ENCODE measurements at regions not wholly inside any gene's neighbourhood (a gene's known extent, or its start where the extent isn't known, plus 50 kb on each side); places are given as distances from the start of the nearest gene placed in this dataset.

DNA sequence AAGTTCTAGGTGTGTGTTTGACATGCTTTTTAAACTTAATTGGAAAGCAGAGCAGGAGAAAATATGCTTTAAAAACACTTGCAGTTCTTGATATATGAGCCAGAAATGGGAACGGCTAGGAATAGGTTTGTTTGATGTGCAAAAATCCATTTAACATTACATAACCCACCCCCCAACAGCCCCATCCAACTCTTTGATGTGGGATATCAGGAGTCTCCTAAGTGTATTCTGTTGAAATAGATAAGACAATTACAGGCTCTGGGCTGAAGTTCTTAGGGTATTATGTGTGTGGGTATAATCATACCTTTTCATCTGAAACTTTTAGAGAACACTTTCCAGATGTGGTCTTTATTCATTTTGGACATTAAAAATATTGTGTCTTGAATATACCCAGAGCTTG, 240.4 kb upstream of the CSNK1A1L start:
- TF ChIP-seq, protein P1, sequence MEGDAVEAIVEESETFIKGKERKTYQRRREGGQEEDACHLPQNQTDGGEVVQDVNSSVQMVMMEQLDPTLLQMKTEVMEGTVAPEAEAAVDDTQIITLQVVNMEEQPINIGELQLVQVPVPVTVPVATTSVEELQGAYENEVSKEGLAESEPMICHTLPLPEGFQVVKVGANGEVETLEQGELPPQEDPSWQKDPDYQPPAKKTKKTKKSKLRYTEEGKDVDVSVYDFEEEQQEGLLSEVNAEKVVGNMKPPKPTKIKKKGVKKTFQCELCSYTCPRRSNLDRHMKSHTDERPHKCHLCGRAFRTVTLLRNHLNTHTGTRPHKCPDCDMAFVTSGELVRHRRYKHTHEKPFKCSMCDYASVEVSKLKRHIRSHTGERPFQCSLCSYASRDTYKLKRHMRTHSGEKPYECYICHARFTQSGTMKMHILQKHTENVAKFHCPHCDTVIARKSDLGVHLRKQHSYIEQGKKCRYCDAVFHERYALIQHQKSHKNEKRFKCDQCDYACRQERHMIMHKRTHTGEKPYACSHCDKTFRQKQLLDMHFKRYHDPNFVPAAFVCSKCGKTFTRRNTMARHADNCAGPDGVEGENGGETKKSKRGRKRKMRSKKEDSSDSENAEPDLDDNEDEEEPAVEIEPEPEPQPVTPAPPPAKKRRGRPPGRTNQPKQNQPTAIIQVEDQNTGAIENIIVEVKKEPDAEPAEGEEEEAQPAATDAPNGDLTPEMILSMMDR (conservative IDR thresholded peaks at IDR 0.05; ENCODE audit: low read depth in 2 of 2) = no peak
- TF ChIP-seq EZH2 (IDR thresholded peaks at IDR 0.05; ENCODE audit: low read depth, unreplicated experiment) (no peak), POLR2AphosphoS5 (IDR thresholded peaks at IDR 0.05; ENCODE audit: low read depth) (no peak), STAT1 (IDR thresholded peaks at IDR 0.05; ENCODE audit: unreplicated experiment) (no peak), CREB1 (CRISPR knock-in tag; IDR thresholded peaks at IDR 0.05; ENCODE audit: low read depth) (no peak), JUNB (IDR thresholded peaks at IDR 0.05; ENCODE audit: unreplicated experiment) (no peak), ZNF114 (CRISPR knock-in tag; IDR thresholded peaks at IDR 0.05) (no peak), EZH2phosphoT487 (IDR thresholded peaks at IDR 0.05; ENCODE audit: unreplicated experiment) (no peak)
- TF ChIP-seq, protein P2, sequence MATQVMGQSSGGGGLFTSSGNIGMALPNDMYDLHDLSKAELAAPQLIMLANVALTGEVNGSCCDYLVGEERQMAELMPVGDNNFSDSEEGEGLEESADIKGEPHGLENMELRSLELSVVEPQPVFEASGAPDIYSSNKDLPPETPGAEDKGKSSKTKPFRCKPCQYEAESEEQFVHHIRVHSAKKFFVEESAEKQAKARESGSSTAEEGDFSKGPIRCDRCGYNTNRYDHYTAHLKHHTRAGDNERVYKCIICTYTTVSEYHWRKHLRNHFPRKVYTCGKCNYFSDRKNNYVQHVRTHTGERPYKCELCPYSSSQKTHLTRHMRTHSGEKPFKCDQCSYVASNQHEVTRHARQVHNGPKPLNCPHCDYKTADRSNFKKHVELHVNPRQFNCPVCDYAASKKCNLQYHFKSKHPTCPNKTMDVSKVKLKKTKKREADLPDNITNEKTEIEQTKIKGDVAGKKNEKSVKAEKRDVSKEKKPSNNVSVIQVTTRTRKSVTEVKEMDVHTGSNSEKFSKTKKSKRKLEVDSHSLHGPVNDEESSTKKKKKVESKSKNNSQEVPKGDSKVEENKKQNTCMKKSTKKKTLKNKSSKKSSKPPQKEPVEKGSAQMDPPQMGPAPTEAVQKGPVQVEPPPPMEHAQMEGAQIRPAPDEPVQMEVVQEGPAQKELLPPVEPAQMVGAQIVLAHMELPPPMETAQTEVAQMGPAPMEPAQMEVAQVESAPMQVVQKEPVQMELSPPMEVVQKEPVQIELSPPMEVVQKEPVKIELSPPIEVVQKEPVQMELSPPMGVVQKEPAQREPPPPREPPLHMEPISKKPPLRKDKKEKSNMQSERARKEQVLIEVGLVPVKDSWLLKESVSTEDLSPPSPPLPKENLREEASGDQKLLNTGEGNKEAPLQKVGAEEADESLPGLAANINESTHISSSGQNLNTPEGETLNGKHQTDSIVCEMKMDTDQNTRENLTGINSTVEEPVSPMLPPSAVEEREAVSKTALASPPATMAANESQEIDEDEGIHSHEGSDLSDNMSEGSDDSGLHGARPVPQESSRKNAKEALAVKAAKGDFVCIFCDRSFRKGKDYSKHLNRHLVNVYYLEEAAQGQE (IDR thresholded peaks at IDR 0.05; ENCODE audit: unreplicated experiment) = no peak
- TF ChIP-seq, protein P3, sequence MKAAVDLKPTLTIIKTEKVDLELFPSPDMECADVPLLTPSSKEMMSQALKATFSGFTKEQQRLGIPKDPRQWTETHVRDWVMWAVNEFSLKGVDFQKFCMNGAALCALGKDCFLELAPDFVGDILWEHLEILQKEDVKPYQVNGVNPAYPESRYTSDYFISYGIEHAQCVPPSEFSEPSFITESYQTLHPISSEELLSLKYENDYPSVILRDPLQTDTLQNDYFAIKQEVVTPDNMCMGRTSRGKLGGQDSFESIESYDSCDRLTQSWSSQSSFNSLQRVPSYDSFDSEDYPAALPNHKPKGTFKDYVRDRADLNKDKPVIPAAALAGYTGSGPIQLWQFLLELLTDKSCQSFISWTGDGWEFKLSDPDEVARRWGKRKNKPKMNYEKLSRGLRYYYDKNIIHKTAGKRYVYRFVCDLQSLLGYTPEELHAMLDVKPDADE (IDR thresholded peaks at IDR 0.05) = no peak

Data from GM23338 (cell line).